GM19438 (cell line): ENCODE measurements at regions not wholly inside any gene's neighbourhood (a gene's known extent, or its start where the extent isn't known, plus 50 kb on each side); places are given as distances from the start of the nearest gene placed in this dataset.
A peak's percentile ranks its signal among the peaks of the same experiment; 100 is the strongest.
"Not testable (repeated sequence)": the region's sequence is repeated elsewhere in the genome, so short reads cannot be mapped to it uniquely, and the experiment has no call there.

Experiments
- ATAC-seq: cut with Tn5 transposase; IDR thresholded peaks from one replicate; pipeline ENCODE4 v1.9.1; 2021; ENCODE audit warnings: low read depth; ENCODE audit not compliant: unreplicated experiment

GRCh38 chr10:3263082-3263481 is 90.5 kb upstream of the PITRM1 start:
- no peak for ATAC-seq

GRCh38 chr10:3261921-3262320 is 89.3 kb upstream of the PITRM1 start:
- no peak for ATAC-seq

- no peak for ATAC-seq
Measured at GRCh38 chr10:3260066-3260834, 87.7 kb upstream of the PITRM1 start.

GRCh38 chr10:3259499-3259898 is 86.9 kb upstream of the PITRM1 start:
- ATAC-seq, result no peak

- no peak for ATAC-seq
Measured at GRCh38 chr10:3258394-3258793, 85.8 kb upstream of the PITRM1 start.

- ATAC-seq, result no peak
Measured at GRCh38 chr10:3255616-3256015, 83.0 kb upstream of the PITRM1 start.

GRCh38 chr10:3255075-3255474 is 82.5 kb upstream of the PITRM1 start:
- ATAC-seq, result no peak

- not testable (repeated sequence) for ATAC-seq
Measured at GRCh38 chr10:3253974-3254373, 81.4 kb upstream of the PITRM1 start.

GRCh38 chr10:3251172-3251571 is 78.6 kb upstream of the PITRM1 start:
- no peak for ATAC-seq

- no peak for ATAC-seq
Measured at GRCh38 chr10:3249307-3249889, 76.8 kb upstream of the PITRM1 start.

- ATAC-seq, result no peak
Measured at GRCh38 chr10:3248526-3249306, 76.1 kb upstream of the PITRM1 start.

- no peak for ATAC-seq
Measured at GRCh38 chr10:3245395-3245794, 72.8 kb upstream of the PITRM1 start.

- no peak for ATAC-seq
Measured at GRCh38 chr10:3241967-3242650, 69.5 kb upstream of the PITRM1 start.

- ATAC-seq, result no peak
Measured at GRCh38 chr10:3241274-3241921, 68.8 kb upstream of the PITRM1 start.

- no peak for ATAC-seq
Measured at GRCh38 chr10:3239920-3240894, 67.6 kb upstream of the PITRM1 start.

GRCh38 chr10:3239066-3239919 is 66.7 kb upstream of the PITRM1 start:
- peak; percentile 70 for ATAC-seq

GRCh38 chr10:3238115-3238871 is 65.7 kb upstream of the PITRM1 start:
- no peak for ATAC-seq

- no peak for ATAC-seq
Measured at GRCh38 chr10:3237530-3237929, 64.9 kb upstream of the PITRM1 start.
